HCT116 (cell line): ENCODE measurements at regions not wholly inside any gene's neighbourhood (a gene's known extent, or its start where the extent isn't known, plus 50 kb on each side); places are given as distances from the start of the nearest gene placed in this dataset.

Experiments used
- ATAC-seq: fragments of 200-7000 bp; cut with Tn5 transposase; 2 replicates; pipeline ENCODE4 v1.9.1; 2020; ENCODE audit warnings: mild to moderate bottlenecking, moderate library complexity
- BruUV-seq: library from RNA; stranded (reverse); fragments of 400-500 nt; replicated peaks from 2 replicates; lab custom pipeline; 2021; lab: Mats Ljungman, UMichigan
- CTCF ChIA-PET: fragments of 300-600 bp; sonication (Branson Sonifier 250); formaldehyde crosslinking; loops from one replicate; lab custom pipeline; 2021; ENCODE audit warnings: antibody characterized with exemption; lab: Charles Lee
- POLR2A ChIA-PET: fragments of 300-600, 350-600 bp; sonication (Branson Sonifier 250); formaldehyde crosslinking; loops from one replicate; lab custom pipeline; 2021; ENCODE audit warnings: antibody characterized with exemption; lab: Charles Lee
- RAD21 ChIA-PET, 2 experiments: fragments of 300-600 bp; sonication (Branson Sonifier 250); formaldehyde crosslinking; loops; one replicate each; lab custom pipeline; 2023; ENCODE audit warnings: low total read pairs in 2 of 2; ENCODE audit not compliant: uncharacterized antibody in 2 of 2, unreplicated experiment in 2 of 2, low non-redundant PET in 1 of 2; lab: Charles Lee
- DNase-seq: peaks from one replicate; pipeline ENCODE4 v3.0.0-alpha.2; 2010; ENCODE audit warnings: low read depth, low spot score
- H2AFZ ChIP-seq: fragments of 200-600 bp; shearing (Covaris generic), sonication (generic); 2 replicates; pipeline ENCODE4 v1.6.1; 2017; ENCODE audit warnings: low read depth, mixed run types, mixed read lengths, antibody characterized with exemption, low read length; ENCODE audit not compliant: poor library complexity, severe bottlenecking
- H3K27ac ChIP-seq: 2 replicates; pipeline ENCODE4 v1.5.1; 2012; ENCODE audit warnings: low read depth, low read length
- H3K27me3 ChIP-seq: fragments of 200-600 bp; sonication (generic); 2 replicates; pipeline ENCODE4 v1.6.1; 2016; ENCODE audit warnings: mixed run types, low read length, mixed read lengths; ENCODE audit not compliant: insufficient read depth
- H3K36me3 ChIP-seq, 2 experiments: fragments of 200-500 bp in 1 of 2; fragments of 200-600 bp in 1 of 2; sonication (Bioruptor generic) in 1 of 2; sonication (generic) in 1 of 2; 2 replicates each; pipeline versions ENCODE4 v1.5.1 to v1.6.1; 2014 to 2016; ENCODE audit warnings: low read length in 2 of 2, inconsistent platforms in 1 of 2, mixed read lengths in 1 of 2, mixed run types in 1 of 2; ENCODE audit not compliant: insufficient read depth in 2 of 2, control insufficient read depth in 1 of 2
- H3K4me1 ChIP-seq, 2 experiments: fragments of 200-600 bp in 1 of 2; sonication (generic) in 1 of 2; 2 replicates each; pipeline versions ENCODE4 v1.5.1 to v1.6.1; 2012 to 2017; ENCODE audit warnings: low read length in 2 of 2, inconsistent platforms in 1 of 2, mild to moderate bottlenecking in 1 of 2, mixed read lengths in 1 of 2, mixed run types in 1 of 2, moderate library complexity in 1 of 2; ENCODE audit not compliant: insufficient read depth in 2 of 2, control insufficient read depth in 1 of 2
- H3K4me2 ChIP-seq: fragments of 200-600 bp; sonication (generic); 2 replicates; pipeline ENCODE4 v1.6.1; 2017; ENCODE audit warnings: mixed run types, low read length, mixed read lengths
- H3K4me3 ChIP-seq, 2 experiments: fragments of 200-600 bp in 1 of 2; sonication (generic) in 1 of 2; replicated peaks in 1 of 2; 2 replicates each; pipeline ENCODE4 v1.5.1; 2011 to 2016; ENCODE audit warnings: low read length in 2 of 2, control low read depth in 1 of 2, low read depth in 1 of 2, mild to moderate bottlenecking in 1 of 2, mixed read lengths in 1 of 2, mixed run types in 1 of 2
- H3K79me2 ChIP-seq: fragments of 200-600 bp; sonication (generic); 2 replicates; pipeline ENCODE4 v1.6.1; 2017; ENCODE audit warnings: mild to moderate bottlenecking, mixed run types, low read length, moderate library complexity, mixed read lengths; ENCODE audit not compliant: insufficient read depth
- H3K9ac ChIP-seq: fragments of 200-600 bp; sonication (generic); 2 replicates; pipeline ENCODE4 v1.6.1; 2016; ENCODE audit warnings: low read length, mixed read lengths
- H3K9me2 ChIP-seq: fragments of 200-600 bp; sonication (generic), shearing (Covaris generic); 2 replicates; pipeline ENCODE4 v1.6.1; 2017; ENCODE audit warnings: mixed run types, mild to moderate bottlenecking, moderate library complexity; ENCODE audit not compliant: insufficient read depth
- H3K9me3 ChIP-seq, 2 experiments: fragments of 200-500 bp in 1 of 2; fragments of 200-600 bp in 1 of 2; sonication (Bioruptor generic) in 1 of 2; sonication (generic) in 1 of 2; 2 replicates each; pipeline ENCODE4 v1.6.1; 2014 to 2017; ENCODE audit warnings: low read length in 2 of 2, mixed read lengths in 2 of 2, inconsistent platforms in 1 of 2, low read depth in 1 of 2, mild to moderate bottlenecking in 1 of 2, mixed run types in 1 of 2, moderate library complexity in 1 of 2; ENCODE audit not compliant: control insufficient read depth in 1 of 2, insufficient read depth in 1 of 2
- H4K20me1 ChIP-seq: fragments of 200-600 bp; sonication (generic), shearing (Covaris generic); 2 replicates; pipeline ENCODE4 v1.6.1; 2017; ENCODE audit warnings: mixed run types, mild to moderate bottlenecking, moderate library complexity; ENCODE audit not compliant: insufficient read depth
- ELF1 ChIP-seq: IDR thresholded peaks from 2 replicates; pipeline ENCODE4 v1.6.1; 2012; ENCODE audit warnings: low read depth, borderline replicate concordance
- POLR2AphosphoS5 ChIP-seq: IDR thresholded peaks from 2 replicates; pipeline ENCODE4 v1.6.1; 2011; ENCODE audit warnings: mild to moderate bottlenecking, low read depth, low read length, moderate library complexity
- ZBTB33 ChIP-seq: IDR thresholded peaks from 2 replicates; pipeline ENCODE4 v1.6.1; 2011; ENCODE audit warnings: mild to moderate bottlenecking, low read length, moderate library complexity; ENCODE audit not compliant: insufficient replicate concordance; ENCODE audit errors: extremely low read depth
- intact Hi-C: fragments of 100-400 bp; cut with micrococcal nuclease; formaldehyde crosslinking; loops from 2 replicates; pipeline ENCODE4 v1.10.0; 2022
- TF ChIP-seq, protein P1 (sequence below), 3 experiments: fragments of 200-600 bp in 1 of 3; sonication (generic) in 1 of 3; IDR thresholded peaks in 2 of 3; conservative IDR thresholded peaks in 1 of 3; 2 replicates each; pipeline ENCODE4 v1.5.1; 2012 to 2017; ENCODE audit warnings: low read depth in 2 of 3, low read length in 2 of 3, antibody characterized with exemption in 1 of 3, borderline replicate concordance in 1 of 3, control low read depth in 1 of 3, mild to moderate bottlenecking in 1 of 3, mixed read lengths in 1 of 3, mixed run types in 1 of 3, moderate library complexity in 1 of 3; ENCODE audit not compliant: insufficient read depth in 1 of 3
- TF ChIP-seq, protein P2 (sequence below): IDR thresholded peaks from 2 replicates; pipeline ENCODE4 v1.6.1; 2012

GRCh38 chr6:30820193-30820592 lies 64.1 kb upstream of the DDR1 start:
- Histone ChIP-seq H3K4me2 (peak overlapping the region; percentile 76), H3K27me3 (no peaks in the 10 kb centered on the region), H3K36me3 (no peaks in the 10 kb centered on the region), H3K79me2 (no peaks in the 10 kb centered on the region), H2AFZ (no peak overlapping the region), H3K27ac (peak overlapping the region; percentile 97), H3K4me3 (no peak overlapping the region), H4K20me1 (no peaks in the 10 kb centered on the region), H3K9ac (peak overlapping the region; percentile 68), H3K9me3 (no peaks in the 10 kb centered on the region), H3K4me1 (peaks cover 53 to 68% of the 10 kb centered on the region in 2 experiments), H3K9me2 (no peaks in the 10 kb centered on the region)
- peak; percentile 72 for ATAC-seq
- no TSS peak for BruUV-seq
- peak; percentile 73 for DNase-seq
- TF ChIP-seq, protein P1, sequence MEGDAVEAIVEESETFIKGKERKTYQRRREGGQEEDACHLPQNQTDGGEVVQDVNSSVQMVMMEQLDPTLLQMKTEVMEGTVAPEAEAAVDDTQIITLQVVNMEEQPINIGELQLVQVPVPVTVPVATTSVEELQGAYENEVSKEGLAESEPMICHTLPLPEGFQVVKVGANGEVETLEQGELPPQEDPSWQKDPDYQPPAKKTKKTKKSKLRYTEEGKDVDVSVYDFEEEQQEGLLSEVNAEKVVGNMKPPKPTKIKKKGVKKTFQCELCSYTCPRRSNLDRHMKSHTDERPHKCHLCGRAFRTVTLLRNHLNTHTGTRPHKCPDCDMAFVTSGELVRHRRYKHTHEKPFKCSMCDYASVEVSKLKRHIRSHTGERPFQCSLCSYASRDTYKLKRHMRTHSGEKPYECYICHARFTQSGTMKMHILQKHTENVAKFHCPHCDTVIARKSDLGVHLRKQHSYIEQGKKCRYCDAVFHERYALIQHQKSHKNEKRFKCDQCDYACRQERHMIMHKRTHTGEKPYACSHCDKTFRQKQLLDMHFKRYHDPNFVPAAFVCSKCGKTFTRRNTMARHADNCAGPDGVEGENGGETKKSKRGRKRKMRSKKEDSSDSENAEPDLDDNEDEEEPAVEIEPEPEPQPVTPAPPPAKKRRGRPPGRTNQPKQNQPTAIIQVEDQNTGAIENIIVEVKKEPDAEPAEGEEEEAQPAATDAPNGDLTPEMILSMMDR (IDR thresholded peaks at IDR 0.05 in 2 of 3, conservative IDR thresholded peaks at IDR 0.05 in 1 of 3; ENCODE audit: borderline replicate concordance in 1 of 3, insufficient read depth in 1 of 3, low read depth in 2 of 3, low read length in 2 of 3), result peak in 1 of 3 experiments; percentile 15; a peak in 1 of 6 replicates
- TF ChIP-seq ELF1 (no peak), POLR2AphosphoS5 (peak; percentile 79), ZBTB33 (peak; percentile 31)
- TF ChIP-seq, protein P2, sequence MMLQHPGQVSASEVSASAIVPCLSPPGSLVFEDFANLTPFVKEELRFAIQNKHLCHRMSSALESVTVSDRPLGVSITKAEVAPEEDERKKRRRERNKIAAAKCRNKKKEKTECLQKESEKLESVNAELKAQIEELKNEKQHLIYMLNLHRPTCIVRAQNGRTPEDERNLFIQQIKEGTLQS, result no peak
- POLR2A ChIA-PET, result interaction anchor here (0.7 to 3.9 kb wide), 17 partner anchors 8 to 372 kb away, joined by 3 to 25 read pairs (median 4); partner anchors contain the start of genes GTF2H4, IER3 and PSORS1C1
- RAD21 ChIA-PET, result no interaction called here
- intact Hi-C loops, result no loop called here
- CTCF ChIA-PET, result interaction anchor here (1.0 to 3.7 kb wide), 9 partner anchors 8 to 372 kb away, joined by 3 to 33 read pairs (median 3); partner anchors contain the start of gene VARS2
